Liver (tissue), 8 donors: ENCODE measurements at regions not wholly inside any gene's neighbourhood (a gene's known extent, or its start where the extent isn't known, plus 50 kb on each side); places are given as distances from the start of the nearest gene placed in this dataset.

Source experiments
- DNase-seq: peaks from one replicate; pipeline ENCODE4 v3.0.0-alpha.2; 2017; ENCODE audit warnings: low spot score
- H3K27ac ChIP-seq, 2 donors: one replicate each; pipeline ENCODE4 v1.7.0; 2013; ENCODE audit warnings: inconsistent platforms in 2 of 2, low read length in 2 of 2, control low read depth in 1 of 2, low read depth in 1 of 2, mild to moderate bottlenecking in 1 of 2
- H3K27me3 ChIP-seq, 4 donors: one replicate each; pipeline versions ENCODE4 v1.6.1 to v1.7.0; 2013; ENCODE audit warnings: low read length in 3 of 4, inconsistent platforms in 1 of 4, mild to moderate bottlenecking in 1 of 4, moderate library complexity in 1 of 4; ENCODE audit not compliant: control insufficient read depth in 4 of 4, insufficient read depth in 4 of 4
- H3K36me3 ChIP-seq, 4 donors: one replicate each; pipeline versions ENCODE4 v1.6.1 to v1.7.0; 2013; ENCODE audit warnings: low read length in 3 of 4, mild to moderate bottlenecking in 3 of 4, low read depth in 1 of 4, moderate library complexity in 1 of 4; ENCODE audit not compliant: control insufficient read depth in 4 of 4, insufficient read depth in 3 of 4
- H3K4me1 ChIP-seq, 4 donors: one replicate each; pipeline versions ENCODE4 v1.6.1 to v1.7.0; 2013; ENCODE audit warnings: low read length in 3 of 4, mild to moderate bottlenecking in 3 of 4, moderate library complexity in 1 of 4; ENCODE audit not compliant: control insufficient read depth in 4 of 4, insufficient read depth in 4 of 4
- H3K4me3 ChIP-seq, 3 donors: one replicate each; pipeline versions ENCODE4 v1.6.1 to v1.7.0; 2013; ENCODE audit warnings: low read length in 3 of 3, control low read depth in 1 of 3, low read depth in 1 of 3, mild to moderate bottlenecking in 1 of 3
- H3K9ac ChIP-seq, 2 donors: one replicate each; pipeline ENCODE4 v1.7.0; 2013; ENCODE audit warnings: low read length in 2 of 2, mild to moderate bottlenecking in 2 of 2, moderate library complexity in 2 of 2, control low read depth in 1 of 2, low read depth in 1 of 2
- H3K9me3 ChIP-seq, 4 donors: one replicate each; pipeline versions ENCODE4 v1.6.1 to v1.7.0; 2013; ENCODE audit warnings: low read length in 3 of 4; ENCODE audit not compliant: control insufficient read depth in 4 of 4
- ATF3 ChIP-seq: IDR thresholded peaks from 2 replicates; pipeline ENCODE4 v1.6.1; 2016; ENCODE audit warnings: antibody characterized with exemption
- CTCF ChIP-seq: fragments of 150-350 bp; IDR thresholded peaks from 2 replicates; pipeline ENCODE4 v1.5.1; 2017; ENCODE audit warnings: improper control_type of control experiment, low read depth, low read length; ENCODE audit not compliant: missing input control
- EGR1 ChIP-seq, 2 donors: IDR thresholded peaks; 2 replicates each; pipeline ENCODE4 v1.6.1; 2016 to 2018; ENCODE audit warnings: antibody characterized with exemption in 2 of 2, low read depth in 2 of 2
- FOXA1 ChIP-seq: IDR thresholded peaks from 2 replicates; pipeline ENCODE4 v1.6.1; 2016; ENCODE audit warnings: antibody characterized with exemption
- FOXA2 ChIP-seq: IDR thresholded peaks from 2 replicates; pipeline ENCODE4 v1.6.1; 2016; ENCODE audit warnings: antibody characterized with exemption
- GABPA ChIP-seq, 2 donors: IDR thresholded peaks in 1 of 2; conservative IDR thresholded peaks in 1 of 2; 2 replicates each; pipeline ENCODE4 v1.6.1; 2016; ENCODE audit warnings: antibody characterized with exemption in 2 of 2, mild to moderate bottlenecking in 1 of 2, moderate library complexity in 1 of 2
- HNF4A ChIP-seq, 2 donors: conservative IDR thresholded peaks; 2 replicates each; pipeline ENCODE4 v1.6.1; 2016; ENCODE audit warnings: antibody characterized with exemption in 2 of 2, mild to moderate bottlenecking in 2 of 2
- HNF4G ChIP-seq: IDR thresholded peaks from 2 replicates; pipeline ENCODE4 v1.6.1; 2016; ENCODE audit warnings: antibody characterized with exemption
- JUND ChIP-seq, 2 donors: IDR thresholded peaks; 2 replicates each; pipeline ENCODE4 v1.6.1; 2016; ENCODE audit warnings: antibody characterized with exemption in 2 of 2
- MAX ChIP-seq: IDR thresholded peaks from 2 replicates; pipeline ENCODE4 v1.6.1; 2016; ENCODE audit warnings: antibody characterized with exemption
- NR2F2 ChIP-seq: IDR thresholded peaks from 2 replicates; pipeline ENCODE4 v1.6.1; 2016; ENCODE audit warnings: antibody characterized with exemption
- RAD21 ChIP-seq, 2 donors: IDR thresholded peaks; 2 replicates each; pipeline ENCODE4 v1.6.1; 2016; ENCODE audit warnings: antibody characterized with exemption in 2 of 2, mild to moderate bottlenecking in 2 of 2
- REST ChIP-seq: IDR thresholded peaks from 2 replicates; pipeline ENCODE4 v1.6.1; 2016; ENCODE audit warnings: antibody characterized with exemption, mild to moderate bottlenecking
- RXRA ChIP-seq, 2 donors: IDR thresholded peaks; 2 replicates each; pipeline ENCODE4 v1.6.1; 2017 to 2018; ENCODE audit warnings: antibody characterized with exemption in 2 of 2, mild to moderate bottlenecking in 1 of 2
- SP1 ChIP-seq: IDR thresholded peaks from 2 replicates; pipeline ENCODE4 v1.6.1; 2018; ENCODE audit warnings: antibody characterized with exemption, mild to moderate bottlenecking
- TAF1 ChIP-seq: conservative IDR thresholded peaks from 2 replicates; pipeline ENCODE4 v1.6.1; 2016; ENCODE audit warnings: antibody characterized with exemption, mild to moderate bottlenecking
- YY1 ChIP-seq: IDR thresholded peaks from 2 replicates; pipeline ENCODE4 v1.6.1; 2016; ENCODE audit warnings: antibody characterized with exemption, mild to moderate bottlenecking
- ZBTB33 ChIP-seq: IDR thresholded peaks from 2 replicates; pipeline ENCODE4 v1.6.1; 2016; ENCODE audit warnings: antibody characterized with exemption
- WGBS: extraction: QIAGEN DNeasy Blood & Tissue Kit; methylation state at CpG from one replicate; pipeline ENCODE4 v1.1.7; 2013; 5-methylcytosine and 5-hydroxymethylcytosine counted together
- donor health status: healthy.
- donor health status: healthy.
- donor health status: healthy.
- donor health status: healthy.
- donor health status: healthy.

GRCh38 chrX:45954026-45954425, 591.2 kb downstream of the ZNF674 start:
- no peaks in the 10 kb centered on the region for H3K27me3 ChIP-seq
- no peak overlapping the region for H3K4me3 ChIP-seq
- DNase-seq, result no peak
- H3K9me3 ChIP-seq, result no peaks in the 10 kb centered on the region
- H3K9ac ChIP-seq, result no peak overlapping the region
- H3K36me3 ChIP-seq, result no peaks in the 10 kb centered on the region
- no peak overlapping the region for H3K27ac ChIP-seq
- no peak for TF ChIP-seq TAF1
- no peak for TF ChIP-seq SP1
- no peak for TF ChIP-seq CTCF
- TF ChIP-seq HNF4A (conservative IDR thresholded peaks at IDR 0.05), result no peak
- no peak for TF ChIP-seq RAD21 (IDR thresholded peaks at IDR 0.05)
- no peak for TF ChIP-seq MAX
- no peak for TF ChIP-seq EGR1 (IDR thresholded peaks at IDR 0.05; ENCODE audit: low read depth in 2 of 2)
- TF ChIP-seq FOXA2, result no peak
- no peak for TF ChIP-seq YY1
- no peak for TF ChIP-seq RXRA (IDR thresholded peaks at IDR 0.05)
- no peak for TF ChIP-seq NR2F2
- TF ChIP-seq GABPA (IDR thresholded peaks at IDR 0.05 in 1 of 2, conservative IDR thresholded peaks at IDR 0.05 in 1 of 2), result no peak
- TF ChIP-seq ZBTB33, result no peak
- no peak for TF ChIP-seq REST
- TF ChIP-seq JUND (IDR thresholded peaks at IDR 0.05), result no peak
- TF ChIP-seq ATF3, result no peak
- no peak for TF ChIP-seq FOXA1
- no peak for TF ChIP-seq HNF4G
- WGBS, result 85% methylated on average over 2 of the region's 2 CpGs
- H3K4me1 ChIP-seq, result no peaks in the 10 kb centered on the region

- no peaks in the 10 kb centered on the region for H3K27me3 ChIP-seq
- H3K27ac ChIP-seq, result no peak overlapping the region
- 79% methylated on average over 2 of the region's 2 CpGs for WGBS
- no peaks in the 10 kb centered on the region for H3K36me3 ChIP-seq
- no peak for TF ChIP-seq NR2F2
- TF ChIP-seq FOXA1, result no peak
- TF ChIP-seq HNF4A (conservative IDR thresholded peaks at IDR 0.05), result no peak
- no peak for TF ChIP-seq YY1
- no peak for TF ChIP-seq TAF1
- no peak for TF ChIP-seq HNF4G
- no peaks in the 10 kb centered on the region for H3K4me1 ChIP-seq
- no peak overlapping the region for H3K4me3 ChIP-seq
- no peak overlapping the region for H3K9ac ChIP-seq
- no peaks in the 10 kb centered on the region for H3K9me3 ChIP-seq
- no peak for DNase-seq
Observed at GRCh38 chrX:45952030-45952429, 593.2 kb downstream of the ZNF674 start.
